IMR-90 (cell line): ENCODE measurements at regions not wholly inside any gene's neighbourhood (a gene's known extent, or its start where the extent isn't known, plus 50 kb on each side); places are given as distances from the start of the nearest gene placed in this dataset.

Experiments
- ATAC-seq: fragments of 200-7000 bp; cut with Tn5 transposase; 2 replicates; pipeline ENCODE4 v1.9.1; 2020; ENCODE audit warnings: low read depth, mild to moderate bottlenecking, moderate library complexity
- BruUV-seq: library from RNA; stranded (reverse); fragments of 400-500 nt; replicated peaks from 2 replicates; lab custom pipeline; 2021; lab: Mats Ljungman, UMichigan
- CTCF ChIA-PET: fragments of 300-600 bp; formaldehyde crosslinking; extraction: SDS; loops from one replicate; lab custom pipeline; 2021; ENCODE audit warnings: antibody characterized with exemption; lab: Yijun Ruan, JAX
- POLR2A ChIA-PET: fragments of 300-600 bp; sonication (Branson Sonifier 250); formaldehyde crosslinking; loops from one replicate; lab custom pipeline; 2022; ENCODE audit warnings: antibody characterized with exemption; ENCODE audit not compliant: unreplicated experiment; lab: Charles Lee
- DNase-seq: peaks from one replicate; pipeline ENCODE4 v3.0.0; 2013
- H2AFZ ChIP-seq: replicated peaks from 2 replicates; pipeline ENCODE3; 2013; ENCODE audit warnings: low read length, mild to moderate bottlenecking; ENCODE audit not compliant: poor library complexity
- H2AK5ac ChIP-seq: 2 replicates; pipeline ENCODE4 v1.6.1; 2013; ENCODE audit warnings: low read depth, low read length, inconsistent platforms
- H2AK9ac ChIP-seq: replicated peaks from 2 replicates; pipeline ENCODE3; 2013; ENCODE audit warnings: mild to moderate bottlenecking, low read depth, low read length, moderate library complexity; ENCODE audit not compliant: poor library complexity
- H2BK120ac ChIP-seq: 2 replicates; pipeline ENCODE4 v1.6.1; 2013; ENCODE audit warnings: low read depth, low read length, inconsistent platforms
- H2BK15ac ChIP-seq: 3 replicates; pipeline ENCODE4 v1.6.1; 2013; ENCODE audit warnings: low read depth, low read length, inconsistent platforms
- H2BK20ac ChIP-seq: 2 replicates; pipeline ENCODE4 v1.6.1; 2013; ENCODE audit warnings: low read depth, mild to moderate bottlenecking, inconsistent platforms, low read length, moderate library complexity
- H2BK5ac ChIP-seq: 2 replicates; pipeline ENCODE4 v1.6.1; 2013; ENCODE audit warnings: mild to moderate bottlenecking, low read depth, low read length, inconsistent platforms; ENCODE audit not compliant: poor library complexity, severe bottlenecking
- H3K14ac ChIP-seq: replicated peaks from 2 replicates; pipeline ENCODE4 v1.6.1; 2013; ENCODE audit warnings: low read depth, low read length, inconsistent platforms
- H3K18ac ChIP-seq: 2 replicates; pipeline ENCODE4 v1.6.1; 2013; ENCODE audit warnings: low read depth, low read length, control low read depth
- H3K23ac ChIP-seq: 2 replicates; pipeline ENCODE4 v1.6.1; 2013; ENCODE audit warnings: low read depth, low read length, inconsistent platforms
- H3K27ac ChIP-seq: 2 replicates; pipeline ENCODE4 v1.5.1; 2013; ENCODE audit warnings: mild to moderate bottlenecking, control low read depth, low read length; ENCODE audit not compliant: insufficient read depth
- H3K27me3 ChIP-seq: 2 replicates; pipeline ENCODE4 v1.6.1; 2013; ENCODE audit warnings: low read length; ENCODE audit not compliant: control insufficient read depth, insufficient read depth
- H3K36me3 ChIP-seq: 2 replicates; pipeline ENCODE4 v1.6.1; 2013; ENCODE audit warnings: low read length, mixed read lengths; ENCODE audit not compliant: control insufficient read depth, insufficient read depth
- H3K4ac ChIP-seq: 2 replicates; pipeline ENCODE4 v1.6.1; 2013; ENCODE audit warnings: low read depth, low read length, inconsistent platforms
- H3K4me1 ChIP-seq: 2 replicates; pipeline ENCODE4 v1.6.1; 2013; ENCODE audit warnings: low read length, mixed read lengths; ENCODE audit not compliant: control insufficient read depth, insufficient read depth
- H3K4me2 ChIP-seq: 2 replicates; pipeline ENCODE4 v1.6.1; 2013; ENCODE audit warnings: low read depth, mild to moderate bottlenecking, control low read depth, low read length, moderate library complexity
- H3K4me3 ChIP-seq: 2 replicates; pipeline ENCODE4 v1.5.1; 2013; ENCODE audit warnings: low read depth, mild to moderate bottlenecking, control low read depth, low read length, moderate library complexity; ENCODE audit not compliant: insufficient read depth
- H3K56ac ChIP-seq: 2 replicates; pipeline ENCODE4 v1.6.1; 2013; ENCODE audit warnings: low read length, inconsistent platforms; ENCODE audit not compliant: insufficient read depth; ENCODE audit errors: extremely low read depth
- H3K79me1 ChIP-seq, 2 experiments: 2 replicates each; pipeline ENCODE4 v1.6.1; 2013; ENCODE audit warnings: low read length in 2 of 2, inconsistent platforms in 1 of 2, low read depth in 1 of 2
- H3K9ac ChIP-seq: 2 replicates; pipeline ENCODE4 v1.6.1; 2013; ENCODE audit warnings: low read depth, low read length, control low read depth
- H3K9me1 ChIP-seq: 2 replicates; pipeline ENCODE4 v1.6.1; 2013; ENCODE audit warnings: low read length, inconsistent platforms; ENCODE audit not compliant: insufficient read depth
- H3K9me3 ChIP-seq: 2 replicates; pipeline ENCODE4 v1.6.1; 2013; ENCODE audit warnings: low read length; ENCODE audit not compliant: control insufficient read depth, insufficient read depth
- H4K20me1 ChIP-seq: 2 replicates; pipeline ENCODE4 v1.6.1; 2013; ENCODE audit warnings: low read length, inconsistent platforms; ENCODE audit not compliant: insufficient read depth
- H4K5ac ChIP-seq: 2 replicates; pipeline ENCODE4 v1.6.1; 2013; ENCODE audit warnings: mild to moderate bottlenecking, low read depth, low read length, control low read depth
- H4K8ac ChIP-seq, 2 experiments: 2 replicates each; pipeline ENCODE4 v1.6.1; 2013; ENCODE audit warnings: low read depth in 2 of 2, low read length in 2 of 2, control low read depth in 1 of 2, inconsistent platforms in 1 of 2
- H4K91ac ChIP-seq: 2 replicates; pipeline ENCODE4 v1.6.1; 2013; ENCODE audit warnings: low read depth, low read length, inconsistent platforms; ENCODE audit not compliant: insufficient read depth
- BHLHE40 ChIP-seq: fragments of 150-350 bp; IDR thresholded peaks from 2 replicates; pipeline ENCODE4 v1.6.1; 2016; ENCODE audit warnings: mild to moderate bottlenecking, low read depth, low read length
- CHD1 ChIP-seq: IDR thresholded peaks from 2 replicates; pipeline ENCODE4 v1.6.1; 2012; ENCODE audit warnings: low read depth, low read length, improper control_type of control experiment
- FOS ChIP-seq: fragments of 150-350 bp; IDR thresholded peaks from 2 replicates; pipeline ENCODE4 v1.6.1; 2016; ENCODE audit warnings: low read depth, low read length
- MAFK ChIP-seq: IDR thresholded peaks from 2 replicates; pipeline ENCODE4 v1.6.1; 2012; ENCODE audit warnings: low read depth, low read length, improper control_type of control experiment
- MXI1 ChIP-seq: IDR thresholded peaks from 2 replicates; pipeline ENCODE4 v1.6.1; 2012; ENCODE audit warnings: low read depth, mild to moderate bottlenecking, low read length, moderate library complexity, borderline replicate concordance
- NFE2L2 ChIP-seq: fragments of 150-350 bp; IDR thresholded peaks from 2 replicates; pipeline ENCODE4 v1.6.1; 2016; ENCODE audit warnings: low read depth, mild to moderate bottlenecking, low read length
- POLR2A ChIP-seq: IDR thresholded peaks from 2 replicates; pipeline ENCODE4 v1.6.1; 2012; ENCODE audit warnings: mild to moderate bottlenecking, low read depth, low read length
- RAD21 ChIP-seq: IDR thresholded peaks from 2 replicates; pipeline ENCODE4 v1.6.1; 2012; ENCODE audit warnings: low read length, improper control_type of control experiment
- RCOR1 ChIP-seq: IDR thresholded peaks from 2 replicates; pipeline ENCODE4 v1.6.1; 2012; ENCODE audit warnings: mild to moderate bottlenecking, low read length, improper control_type of control experiment; ENCODE audit not compliant: insufficient replicate concordance
- RFX5 ChIP-seq: IDR thresholded peaks from 2 replicates; pipeline ENCODE4 v1.8.0; 2012; ENCODE audit warnings: low read depth, mild to moderate bottlenecking, low read length, moderate library complexity
- SMC3 ChIP-seq: fragments of 150-350 bp; IDR thresholded peaks from 2 replicates; pipeline ENCODE4 v1.6.1; 2016; ENCODE audit warnings: low read depth, mild to moderate bottlenecking, antibody characterized with exemption, low read length, moderate library complexity
- WGBS, 2 experiments: methylation state at CpG; one replicate each; pipeline versions ENCODE4 v1.1.5 to v1.1.7; 2013; ENCODE audit warnings: missing lambda C conversion rate in 2 of 2; ENCODE audit not compliant: insufficient read length in 1 of 2; ENCODE audit errors: extremely low coverage in 2 of 2; 5-methylcytosine and 5-hydroxymethylcytosine counted together
- dilution Hi-C: fragments of 300-500 bp; cut with HindIII; formaldehyde crosslinking; loops from one replicate; pipeline ENCODE4 v1.14.3; 2018; ENCODE audit warnings: low sequenced_read_pairs; ENCODE audit not compliant: unreplicated experiment
- in situ Hi-C: fragments of 300-500 bp; cut with MboI; formaldehyde crosslinking; loops from 3 replicates; pipeline ENCODE4 v1.14.3; 2019; ENCODE audit warnings: low sequenced_read_pairs, inconsistent platforms, mixed read lengths
- intact Hi-C: fragments of 100-400 bp; cut with micrococcal nuclease; formaldehyde crosslinking; loops from 2 replicates; pipeline ENCODE4 v1.10.0; 2022
- TF ChIP-seq, protein P1 (sequence below): conservative IDR thresholded peaks from 2 replicates; pipeline ENCODE4 v1.5.1; 2012; ENCODE audit warnings: mild to moderate bottlenecking, low read depth, low read length, improper control_type of control experiment
- TF ChIP-seq, protein P2 (sequence below): fragments of 150-350 bp; IDR thresholded peaks from 2 replicates; pipeline ENCODE4 v1.6.1; 2017; ENCODE audit warnings: mild to moderate bottlenecking, antibody characterized with exemption, low read length, low read depth

DNA sequence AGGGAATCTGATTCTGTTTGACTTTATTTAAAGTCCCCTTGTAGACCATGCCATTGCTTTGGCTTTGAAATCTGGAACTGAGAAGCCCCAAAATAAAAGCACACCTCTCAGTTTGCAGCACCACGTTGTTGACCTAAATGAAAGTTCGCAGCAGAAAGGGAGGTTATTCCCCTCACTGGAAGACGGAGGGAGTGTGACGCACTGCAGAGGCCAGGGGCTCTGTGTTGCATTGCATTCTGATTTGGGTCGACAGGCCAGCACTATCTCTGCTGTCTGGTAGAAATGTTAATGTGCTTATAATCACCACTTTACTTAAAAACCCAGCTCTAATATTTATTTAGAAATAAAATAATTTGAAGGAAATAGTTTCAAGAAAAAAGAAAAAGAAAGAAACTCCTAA lies 675.2 kb upstream of the NR5A2 start (continued):
- TF ChIP-seq, protein P1, sequence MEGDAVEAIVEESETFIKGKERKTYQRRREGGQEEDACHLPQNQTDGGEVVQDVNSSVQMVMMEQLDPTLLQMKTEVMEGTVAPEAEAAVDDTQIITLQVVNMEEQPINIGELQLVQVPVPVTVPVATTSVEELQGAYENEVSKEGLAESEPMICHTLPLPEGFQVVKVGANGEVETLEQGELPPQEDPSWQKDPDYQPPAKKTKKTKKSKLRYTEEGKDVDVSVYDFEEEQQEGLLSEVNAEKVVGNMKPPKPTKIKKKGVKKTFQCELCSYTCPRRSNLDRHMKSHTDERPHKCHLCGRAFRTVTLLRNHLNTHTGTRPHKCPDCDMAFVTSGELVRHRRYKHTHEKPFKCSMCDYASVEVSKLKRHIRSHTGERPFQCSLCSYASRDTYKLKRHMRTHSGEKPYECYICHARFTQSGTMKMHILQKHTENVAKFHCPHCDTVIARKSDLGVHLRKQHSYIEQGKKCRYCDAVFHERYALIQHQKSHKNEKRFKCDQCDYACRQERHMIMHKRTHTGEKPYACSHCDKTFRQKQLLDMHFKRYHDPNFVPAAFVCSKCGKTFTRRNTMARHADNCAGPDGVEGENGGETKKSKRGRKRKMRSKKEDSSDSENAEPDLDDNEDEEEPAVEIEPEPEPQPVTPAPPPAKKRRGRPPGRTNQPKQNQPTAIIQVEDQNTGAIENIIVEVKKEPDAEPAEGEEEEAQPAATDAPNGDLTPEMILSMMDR: no peak
- TF ChIP-seq NFE2L2: no peak
- no peak for TF ChIP-seq RCOR1

DNA sequence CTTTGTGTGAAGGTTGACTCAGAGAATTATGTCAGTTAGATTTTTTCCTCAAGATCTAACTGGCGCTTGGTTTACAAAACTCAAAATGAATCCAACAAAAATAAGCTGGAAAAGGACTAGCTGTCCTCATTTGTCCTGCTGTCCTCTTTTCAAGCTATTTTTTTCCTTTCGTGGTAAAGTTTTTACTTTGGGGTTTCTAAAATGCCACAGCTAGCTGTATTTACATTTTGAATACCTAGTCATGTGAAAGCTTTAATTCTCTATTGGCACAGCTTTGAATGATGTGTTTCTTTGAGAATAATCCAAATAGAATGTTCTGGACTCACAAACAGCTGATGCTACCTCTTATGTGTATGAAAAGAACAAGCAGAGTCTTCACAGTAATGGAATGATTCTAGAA lies 673.6 kb upstream of the NR5A2 start:
- Histone ChIP-seq H2AFZ (no peak overlapping the region), H3K4me3 (no peak overlapping the region), H3K79me1 (no peaks in the 10 kb centered on the region), H3K23ac (no peak overlapping the region), H3K4ac (no peak overlapping the region), H3K27me3 (no peaks in the 10 kb centered on the region), H2AK9ac (no peak overlapping the region), H2BK15ac (no peak overlapping the region), H3K56ac (no peak overlapping the region), H2BK120ac (no peak overlapping the region), H2AK5ac (no peak overlapping the region), H3K9ac (no peak overlapping the region), H2BK20ac (no peak overlapping the region), H3K27ac (no peak overlapping the region), H4K91ac (no peak overlapping the region), H2BK5ac (no peak overlapping the region), H4K5ac (no peak overlapping the region), H3K36me3 (no peaks in the 10 kb centered on the region), H4K20me1 (no peaks in the 10 kb centered on the region), H4K8ac (no peak overlapping the region), H3K4me2 (no peak overlapping the region), H3K14ac (no peak overlapping the region), H3K18ac (no peak overlapping the region), H3K4me1 (no peaks in the 10 kb centered on the region), H3K9me3 (0 out of 2 replicates have a peak, but pooled peaks cover 3% of the 10 kb centered on the region), H3K9me1 (no peaks in the 10 kb centered on the region; the same call in 1 of the 2 replicates)
- DNase-seq (no peak), ATAC-seq (no peak)
- intact Hi-C loops (no loop called here), dilution Hi-C loops (no loop called here), in situ Hi-C loops (no loop called here)
- no TSS peak for BruUV-seq
- POLR2A ChIA-PET: no interaction called here
- CTCF ChIA-PET: no interaction called here
- no CpG with 5 or more reads among the region's 2 CpGs for WGBS, 2 experiments
- TF ChIP-seq, protein P1: no peak
- TF ChIP-seq RFX5 (no peak), POLR2A (no peak), FOS (no peak), BHLHE40 (no peak), MAFK (no peak), NFE2L2 (no peak), MXI1 (no peak), SMC3 (no peak), CHD1 (no peak), RCOR1 (no peak), RAD21 (no peak)
- TF ChIP-seq, protein P2, sequence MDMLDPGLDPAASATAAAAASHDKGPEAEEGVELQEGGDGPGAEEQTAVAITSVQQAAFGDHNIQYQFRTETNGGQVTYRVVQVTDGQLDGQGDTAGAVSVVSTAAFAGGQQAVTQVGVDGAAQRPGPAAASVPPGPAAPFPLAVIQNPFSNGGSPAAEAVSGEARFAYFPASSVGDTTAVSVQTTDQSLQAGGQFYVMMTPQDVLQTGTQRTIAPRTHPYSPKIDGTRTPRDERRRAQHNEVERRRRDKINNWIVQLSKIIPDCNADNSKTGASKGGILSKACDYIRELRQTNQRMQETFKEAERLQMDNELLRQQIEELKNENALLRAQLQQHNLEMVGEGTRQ: no peak
